ENCODE measurements at regions not wholly inside any gene's neighbourhood (a gene's known extent, or its start where the extent isn't known, plus 50 kb on each side); places are given as distances from the start of the nearest gene placed in this dataset.

DNA sequence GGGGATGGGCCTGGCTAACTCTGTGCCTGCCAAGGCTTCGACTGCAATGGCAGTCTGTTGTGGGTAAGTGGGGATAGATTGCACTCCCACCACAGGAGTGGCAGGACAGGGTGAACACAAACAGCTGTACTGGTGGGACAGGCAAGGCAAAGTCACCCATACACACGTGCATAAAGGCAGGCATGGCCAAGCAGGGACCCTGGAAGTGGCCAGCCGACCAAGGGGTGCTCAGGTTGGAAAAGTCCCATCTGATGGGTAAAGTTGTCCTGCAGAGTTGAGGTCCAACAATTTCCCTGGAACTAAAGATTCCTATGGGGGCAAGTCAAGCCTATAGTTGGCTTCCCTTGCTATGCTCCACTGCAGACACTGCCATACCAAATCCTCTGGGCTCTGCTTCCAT, 1961.9 kb upstream of the ADGRL3 start:
- DNase-seq (ENCODE audit: low read depth): no peak

DNA sequence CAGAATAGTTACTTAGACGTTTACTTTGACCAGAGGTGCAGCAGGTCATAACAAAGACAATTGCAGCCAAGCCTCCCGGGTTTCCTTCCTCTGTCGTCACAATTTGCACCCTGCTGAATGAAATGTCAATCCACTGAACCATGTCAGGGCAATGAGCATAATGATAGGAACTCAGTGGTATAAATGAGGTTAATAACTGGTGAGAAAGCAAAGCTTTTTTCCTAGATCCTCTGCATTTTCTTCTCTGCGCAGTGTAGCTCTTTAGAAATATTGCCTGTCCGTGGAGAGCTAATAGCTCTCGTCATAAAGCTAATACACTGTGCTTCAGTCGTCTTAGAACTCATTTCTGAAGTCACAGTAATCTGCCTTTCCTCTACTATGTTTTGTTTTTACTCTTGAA, 1960.1 kb upstream of the ADGRL3 start:
- DNase-seq (ENCODE audit: low read depth): no peak

DNA sequence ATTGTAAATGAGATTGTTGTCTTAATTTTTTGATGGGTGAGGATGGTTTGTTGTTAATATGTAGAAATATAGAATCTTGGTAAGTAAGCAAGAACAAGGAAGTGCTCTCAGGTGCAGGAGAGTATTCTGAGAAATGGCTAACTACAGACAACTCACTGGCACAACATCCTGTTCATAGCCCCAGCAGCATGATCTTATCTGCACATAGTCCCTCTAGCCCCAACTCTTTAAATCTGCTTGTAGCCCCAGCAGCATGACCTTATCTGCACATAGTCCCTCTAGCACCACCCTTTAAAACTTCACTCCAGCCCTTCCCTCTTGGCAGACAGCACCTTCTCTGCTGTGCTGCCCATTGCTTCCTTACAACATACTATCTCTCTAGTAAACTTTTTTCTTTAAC, 1957.1 kb upstream of the ADGRL3 start:
- DNase-seq (ENCODE audit: low read depth): no peak

DNA sequence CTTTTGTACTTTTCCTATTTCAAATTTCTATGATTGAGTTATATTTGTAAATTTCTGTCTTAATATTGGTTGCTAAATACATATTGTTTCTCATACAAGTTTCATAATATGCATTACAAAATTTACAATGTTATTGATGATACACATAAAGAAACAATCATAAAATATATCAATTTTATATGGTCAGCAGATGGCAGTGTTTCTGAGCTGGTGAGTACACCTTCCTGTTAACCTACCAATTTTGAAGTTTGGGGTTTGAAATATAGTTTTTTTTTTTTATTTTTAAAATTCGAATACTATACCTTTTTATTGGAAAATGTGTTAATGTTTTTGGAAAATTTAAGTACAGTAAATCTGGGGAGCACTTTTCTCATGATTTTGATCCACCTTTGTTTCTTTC, 1953.1 kb upstream of the ADGRL3 start:
- no peak for DNase-seq (ENCODE audit: low read depth)

DNA sequence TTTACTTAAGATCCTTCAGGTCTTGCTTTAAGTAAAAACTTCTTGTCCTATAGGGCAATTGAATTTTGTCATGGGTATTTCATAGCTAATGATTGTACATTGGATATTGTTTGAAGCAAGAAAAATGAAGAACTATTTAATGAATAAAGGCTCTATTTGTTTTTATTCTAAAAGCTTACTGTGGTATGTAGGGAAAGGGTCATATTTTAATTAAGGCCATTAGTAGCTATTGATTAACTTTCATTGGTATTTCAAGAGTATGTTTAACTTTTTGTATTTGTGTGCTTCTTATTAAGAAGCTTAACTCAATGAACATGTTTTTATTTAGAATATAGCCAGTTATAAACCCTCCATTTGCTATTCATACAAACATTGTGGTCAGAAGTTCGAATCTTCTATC, 1951.8 kb upstream of the ADGRL3 start:
- no peak for DNase-seq (ENCODE audit: low read depth)

DNA sequence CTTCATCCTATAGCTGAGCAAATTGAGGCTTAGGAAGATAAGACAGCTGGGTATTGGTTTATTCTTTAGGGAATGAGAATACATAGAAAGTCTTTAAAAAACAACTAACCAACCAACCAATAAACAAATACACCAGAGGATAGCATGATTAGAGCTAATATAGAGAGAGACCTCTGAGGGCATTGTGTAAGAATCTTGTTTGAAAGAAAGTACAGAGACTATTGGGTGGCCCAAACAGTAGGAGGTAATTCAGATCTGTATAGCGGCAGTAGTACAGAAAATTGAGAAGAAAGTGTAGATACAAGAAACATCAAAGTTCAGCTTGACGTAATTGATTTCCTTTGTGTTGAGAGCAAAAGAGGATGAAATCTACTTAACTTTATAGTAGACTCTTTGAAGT, 1951.0 kb upstream of the ADGRL3 start:
- DNase-seq (ENCODE audit: low read depth): no peak

DNA sequence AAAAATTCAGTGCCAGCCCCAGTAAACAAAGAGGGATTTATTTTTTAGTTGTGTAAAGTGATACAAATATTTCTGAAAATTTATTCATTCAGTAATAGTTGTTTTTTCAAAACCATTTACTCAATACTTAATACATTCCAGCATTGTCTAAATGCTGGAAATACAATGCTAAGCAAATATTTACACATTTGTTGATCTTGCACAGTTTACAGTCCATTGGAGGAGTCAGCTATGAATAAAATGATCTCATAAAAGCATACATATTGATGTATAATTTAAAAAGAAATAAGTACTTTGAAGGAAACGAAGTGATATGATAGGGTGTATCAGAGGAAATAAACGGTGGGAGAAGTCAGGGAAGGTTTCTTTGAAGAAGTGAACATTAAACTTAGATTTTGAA, 1942.1 kb upstream of the ADGRL3 start:
- no peak for DNase-seq (ENCODE audit: low read depth)

DNA sequence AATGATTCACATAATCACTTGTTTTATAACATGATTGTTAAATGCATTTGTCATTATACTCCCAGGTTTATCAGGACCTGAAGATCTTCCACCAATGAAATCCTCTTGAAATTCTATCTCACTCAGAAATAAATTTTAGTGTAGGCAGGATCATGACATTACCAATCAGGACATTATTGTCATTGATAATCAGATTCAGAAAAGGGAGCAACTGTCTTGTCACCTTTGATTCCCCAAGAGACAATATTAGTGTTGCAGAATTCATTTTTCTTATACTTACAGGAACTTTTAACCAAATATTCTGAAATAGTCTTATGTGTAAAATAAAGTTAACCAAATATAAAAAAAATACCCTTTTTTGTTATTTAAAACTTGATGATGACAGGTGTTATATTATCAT, 1892.5 kb upstream of the ADGRL3 start:
- no peak for DNase-seq (ENCODE audit: low read depth)

DNA sequence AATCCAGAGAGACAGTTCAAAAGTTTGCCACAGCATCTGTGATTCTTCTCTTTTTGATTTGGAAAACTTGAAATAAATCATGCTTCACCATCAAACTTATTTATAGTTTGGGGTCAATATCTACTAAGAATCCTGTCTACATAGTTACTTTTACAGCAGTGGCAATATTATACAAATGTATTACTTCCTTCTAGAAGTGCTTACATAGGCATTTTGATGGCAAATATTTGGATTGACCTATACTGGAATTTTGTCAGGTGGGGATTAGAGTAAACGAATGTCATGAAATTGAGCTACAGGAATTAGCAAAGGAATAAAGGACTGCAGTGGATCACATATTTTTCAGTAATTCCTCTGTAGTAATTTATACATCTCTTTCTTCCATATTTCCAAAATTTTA, 1885.5 kb upstream of the ADGRL3 start:
- DNase-seq (ENCODE audit: low read depth): no peak

DNA sequence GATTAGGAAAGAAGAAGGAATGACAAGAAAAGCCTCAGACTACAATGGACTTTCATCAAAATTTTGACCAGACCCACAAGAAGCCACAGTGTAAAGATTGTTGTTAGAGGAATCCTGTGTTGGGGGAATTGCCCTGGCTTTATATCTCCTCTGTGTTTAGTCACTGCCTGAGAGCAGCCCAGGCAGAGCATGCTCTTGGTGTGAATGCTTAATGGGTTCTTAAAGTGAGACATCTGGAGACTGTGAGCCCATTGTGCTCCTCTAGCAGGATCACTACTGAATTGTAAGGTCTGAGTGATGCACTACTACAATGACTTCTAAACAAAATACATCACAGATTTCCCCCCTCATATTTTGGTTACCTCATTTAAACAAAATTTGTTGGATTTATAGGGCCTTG, 1860.5 kb upstream of the ADGRL3 start:
- no peak for DNase-seq (ENCODE audit: low read depth)

DNA sequence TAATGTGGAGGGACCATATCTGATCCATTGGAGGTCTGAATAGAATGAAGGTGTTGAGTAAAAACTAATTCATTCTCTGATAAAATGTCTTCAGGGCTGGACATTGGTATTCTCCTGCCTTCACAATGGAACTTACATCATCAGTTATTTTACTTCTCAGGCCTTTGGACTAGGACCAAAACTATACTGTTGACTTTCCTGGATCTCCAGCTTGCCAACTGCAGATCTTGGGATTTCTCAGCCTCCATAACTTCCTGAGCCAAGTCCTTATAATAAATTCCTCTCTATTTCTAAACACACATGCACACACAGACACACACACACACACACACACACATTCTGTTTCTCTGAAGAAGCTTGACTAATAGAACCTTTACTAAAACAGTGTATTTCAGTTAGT, 1858.6 kb upstream of the ADGRL3 start:
- DNase-seq (ENCODE audit: low read depth): no peak

DNA sequence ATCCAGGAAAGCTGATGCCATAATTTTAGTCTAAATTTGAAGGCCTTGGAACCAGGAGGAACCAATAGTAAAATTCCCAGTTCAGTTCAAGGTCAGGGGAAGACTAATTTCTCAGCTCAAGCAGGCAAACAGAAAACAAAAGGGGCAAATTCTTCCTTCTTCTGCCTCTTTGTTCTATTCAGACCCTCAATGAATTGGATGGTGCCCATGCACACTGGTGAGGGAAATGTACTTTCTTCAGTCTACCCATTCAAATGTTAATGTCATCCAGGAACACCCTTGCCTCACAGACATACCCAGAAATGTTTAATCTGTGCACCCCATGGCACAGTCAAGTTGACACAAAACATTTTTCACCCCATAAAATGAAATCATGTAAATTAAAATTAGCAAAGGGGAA, 1851.2 kb upstream of the ADGRL3 start:
- DNase-seq (ENCODE audit: low read depth): no peak

DNA sequence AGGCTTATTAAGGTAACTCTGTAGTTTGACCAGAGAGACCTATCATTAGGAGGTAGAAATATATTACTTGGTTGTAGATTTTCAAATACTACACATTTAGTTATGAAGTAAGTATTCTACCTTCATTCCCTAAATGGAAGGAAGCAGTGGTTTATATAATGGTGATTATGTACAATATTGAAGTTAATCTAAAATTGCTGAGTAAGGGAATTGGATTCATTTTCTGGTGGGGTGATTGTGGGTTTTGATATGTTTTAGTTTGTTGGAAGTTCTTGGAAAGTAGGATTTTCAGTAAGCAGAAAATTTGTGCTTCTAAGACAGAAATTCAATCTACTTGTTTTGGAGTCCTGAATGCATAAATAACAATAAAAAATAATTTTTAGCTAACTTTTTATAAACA, 1830.9 kb upstream of the ADGRL3 start:
- no peak for DNase-seq (ENCODE audit: low read depth)

DNA sequence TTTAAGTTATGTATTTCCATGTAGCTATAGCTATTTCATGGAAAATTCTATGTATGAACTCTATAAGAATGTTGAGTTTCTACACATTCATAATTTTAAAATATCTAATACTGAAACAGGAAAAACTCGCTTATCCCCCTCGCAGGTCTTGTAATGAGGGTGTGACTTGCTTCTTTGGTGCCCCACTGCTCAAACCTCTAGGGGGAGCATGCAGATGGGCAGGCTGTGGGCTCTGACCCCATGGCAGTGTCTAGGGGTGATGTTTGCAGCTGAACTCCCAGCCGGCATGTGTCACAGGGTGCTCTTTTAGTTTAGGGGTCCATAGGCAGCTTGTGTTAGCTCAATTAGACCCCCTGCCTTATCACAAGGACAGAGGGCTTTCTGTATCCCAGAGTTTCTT, 1825.7 kb upstream of the ADGRL3 start:
- DNase-seq (ENCODE audit: low read depth): no peak

DNA sequence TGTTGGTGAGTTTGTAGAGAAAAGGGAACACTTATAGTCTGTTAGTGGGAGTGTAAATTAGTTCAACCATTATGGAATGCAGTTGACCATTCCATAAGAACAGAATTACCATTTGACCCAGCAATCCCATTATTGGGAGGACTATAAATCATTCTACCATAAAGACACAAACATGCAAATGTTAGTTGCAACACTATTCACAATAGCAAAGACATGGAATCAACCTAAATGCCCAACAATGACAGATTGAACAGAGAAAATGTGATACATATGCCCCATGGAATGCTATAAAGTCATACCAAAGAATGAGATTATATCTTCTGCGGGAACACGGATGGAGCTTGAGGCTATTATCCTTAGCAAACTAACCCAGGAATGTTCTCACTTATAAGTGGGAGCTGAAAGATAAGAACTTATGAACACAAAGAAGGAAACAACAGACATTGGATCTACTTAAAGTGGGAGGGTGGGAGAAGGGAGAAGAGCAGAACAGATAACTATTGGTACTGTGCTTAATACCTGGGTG, 1819.2 kb upstream of the ADGRL3 start:
- peak; percentile 1 for DNase-seq (ENCODE audit: low read depth)

DNA sequence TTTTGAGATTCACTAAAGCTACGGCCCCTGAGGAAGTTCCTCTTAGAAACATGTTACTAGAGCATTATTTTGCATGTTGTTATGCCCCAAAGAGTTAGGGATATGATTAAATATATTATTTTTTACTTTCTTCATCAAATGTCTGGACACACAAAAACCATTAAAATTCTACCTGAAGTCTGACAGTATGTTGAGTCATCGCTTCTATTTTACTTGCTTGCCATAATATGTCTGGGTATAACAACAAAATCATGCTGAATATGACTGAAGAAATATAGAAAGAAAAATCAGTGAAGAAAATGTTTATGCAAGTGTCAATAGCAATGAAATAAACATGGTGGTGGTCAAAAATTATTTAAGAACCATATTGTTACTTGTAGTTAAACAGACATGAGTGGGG, 1818.5 kb upstream of the ADGRL3 start:
- DNase-seq (ENCODE audit: low read depth): no peak

DNA sequence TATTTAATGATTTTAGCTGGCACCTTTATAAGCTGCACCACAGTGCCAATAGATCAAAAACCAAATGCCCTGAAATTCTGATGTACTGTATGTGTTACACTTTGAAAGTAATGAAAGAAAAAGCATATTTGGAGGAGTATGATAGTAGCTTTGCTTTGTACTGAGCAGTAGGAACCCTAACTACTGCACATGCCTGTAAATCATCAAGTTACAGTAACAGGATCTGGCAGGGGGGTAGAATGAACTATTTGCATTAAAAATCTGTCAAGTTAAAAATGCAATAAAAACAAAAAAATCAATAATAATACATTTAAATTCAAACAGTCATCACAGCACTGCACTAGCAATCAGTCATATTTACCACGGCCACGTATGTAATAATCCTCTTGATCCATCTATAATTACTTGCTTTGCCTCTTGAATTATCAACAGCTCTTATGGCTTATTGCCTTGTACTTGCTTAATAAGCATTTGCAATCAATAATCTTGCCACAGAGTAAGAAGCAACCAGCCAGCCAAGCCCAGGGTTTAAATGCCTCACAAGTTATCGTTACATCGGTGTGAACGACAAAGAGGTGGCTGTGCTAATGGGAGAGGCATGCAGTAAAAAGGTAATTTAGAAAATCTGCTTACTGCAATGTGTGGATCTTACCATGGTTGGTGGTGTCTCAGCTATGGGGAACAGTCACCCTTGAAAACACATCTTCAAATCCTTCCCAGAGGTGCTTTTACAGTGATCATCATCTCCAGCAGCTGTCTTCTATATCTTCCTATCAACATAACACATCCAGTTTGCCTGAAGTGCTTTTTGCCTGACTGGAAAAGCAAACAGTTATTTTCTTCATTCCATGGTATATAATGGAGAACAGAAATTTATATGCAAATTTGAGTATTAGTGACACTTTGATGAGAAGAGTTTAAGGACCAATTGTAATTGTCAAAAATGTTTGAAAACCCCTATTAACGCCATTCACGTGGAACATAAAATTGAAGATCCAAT, 1812.1 kb upstream of the ADGRL3 start:
- DNase-seq (ENCODE audit: low read depth): no peak

DNA sequence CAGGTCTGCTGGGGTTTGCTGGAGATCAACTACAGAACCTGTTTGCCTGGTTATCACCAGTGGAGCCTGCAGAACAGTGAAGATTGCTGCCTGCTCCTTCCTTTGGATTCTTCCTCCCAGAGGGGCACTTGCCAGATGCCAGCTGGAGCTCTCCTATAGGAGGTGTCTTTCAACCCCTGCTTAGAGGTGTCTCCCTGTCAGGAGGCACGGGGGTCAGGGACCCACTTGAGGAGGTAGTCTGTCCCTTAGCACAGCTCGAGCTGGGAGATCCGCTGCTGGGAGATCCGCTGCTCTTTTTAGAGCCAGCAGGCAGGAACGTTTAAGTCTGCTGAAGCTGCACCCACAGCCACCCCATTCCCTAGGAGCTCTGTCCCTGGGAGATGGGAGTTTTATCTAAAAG, 1806.3 kb upstream of the ADGRL3 start:
- DNase-seq (ENCODE audit: low read depth): no peak

DNA sequence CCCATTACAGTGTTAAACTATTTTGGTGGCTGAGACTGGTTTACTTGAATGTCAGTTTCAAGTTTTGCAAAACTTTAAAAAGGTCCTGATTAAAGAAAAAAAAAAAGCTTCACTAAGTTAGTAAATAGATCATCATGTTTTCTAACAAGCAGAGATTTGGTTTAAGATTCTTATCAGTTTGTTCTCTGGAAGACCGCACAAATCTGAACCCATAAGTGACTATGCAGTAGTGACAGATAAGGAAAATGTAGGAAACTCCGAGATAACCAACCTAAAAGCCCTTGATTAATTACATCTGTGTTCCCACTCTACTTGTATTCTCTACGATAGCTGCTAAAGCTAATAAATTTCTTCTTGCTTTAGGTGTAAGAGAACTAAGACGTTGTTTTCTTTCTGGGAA, 1799.8 kb upstream of the ADGRL3 start:
- no peak for DNase-seq (ENCODE audit: low read depth)

DNA sequence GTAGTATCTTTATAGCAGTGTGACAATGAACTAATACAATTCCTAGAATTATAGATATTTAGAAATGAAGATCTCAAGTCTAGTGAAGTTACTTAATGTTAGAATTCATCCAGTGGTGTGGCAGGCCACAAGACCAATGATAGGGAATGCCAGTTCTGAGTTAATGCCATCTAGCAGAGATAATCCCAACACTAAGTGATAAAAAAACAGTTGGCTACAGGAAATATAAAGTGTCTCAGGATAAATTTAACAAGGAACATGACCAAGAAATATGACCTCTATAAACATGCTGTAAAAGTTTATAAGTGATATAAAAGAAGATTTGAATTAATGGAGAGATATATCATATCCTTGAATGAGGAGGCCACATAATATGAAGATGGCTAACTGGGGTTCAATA, 1790.5 kb upstream of the ADGRL3 start:
- DNase-seq (ENCODE audit: low read depth): no peak

DNA sequence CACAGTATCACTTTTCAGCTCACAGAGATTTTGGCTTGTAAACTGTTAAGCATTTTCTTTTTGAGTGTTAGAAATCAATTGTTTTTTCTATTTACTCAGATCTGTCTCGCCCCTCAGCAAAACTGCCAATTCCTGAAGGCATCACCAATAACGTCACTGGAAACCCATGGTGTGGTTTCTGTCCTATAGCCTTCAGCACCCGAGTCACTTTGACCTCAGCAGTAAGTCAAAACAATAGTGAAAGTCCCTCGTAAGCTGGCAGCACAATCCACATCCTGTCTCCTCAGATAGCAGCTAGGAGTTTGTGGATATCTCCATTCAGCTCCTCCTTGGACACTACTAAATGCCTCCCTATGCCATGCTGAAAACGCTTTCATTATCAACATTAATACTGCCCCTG, 1787.4 kb upstream of the ADGRL3 start:
- no peak for DNase-seq (ENCODE audit: low read depth)

DNA sequence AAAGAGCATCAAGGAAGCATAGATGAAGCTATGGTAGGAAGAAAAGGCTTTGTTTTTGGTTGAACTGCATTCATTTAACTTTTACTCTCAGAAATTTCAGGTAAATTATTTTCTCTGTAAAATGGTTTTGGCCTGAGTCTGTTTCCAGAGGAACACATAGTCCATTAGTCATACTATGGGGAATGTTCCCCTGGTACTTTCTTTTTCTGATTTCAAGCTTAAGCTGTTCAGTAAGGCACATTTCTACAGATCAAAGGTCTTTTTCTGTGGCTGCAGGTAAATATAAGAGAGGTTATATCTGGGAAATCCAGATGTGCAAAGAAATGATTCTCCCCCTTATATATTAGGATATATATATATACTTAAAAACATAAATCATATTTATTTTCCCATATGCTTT, 1744.4 kb upstream of the ADGRL3 start:
- no peak for DNase-seq (ENCODE audit: low read depth)

DNA sequence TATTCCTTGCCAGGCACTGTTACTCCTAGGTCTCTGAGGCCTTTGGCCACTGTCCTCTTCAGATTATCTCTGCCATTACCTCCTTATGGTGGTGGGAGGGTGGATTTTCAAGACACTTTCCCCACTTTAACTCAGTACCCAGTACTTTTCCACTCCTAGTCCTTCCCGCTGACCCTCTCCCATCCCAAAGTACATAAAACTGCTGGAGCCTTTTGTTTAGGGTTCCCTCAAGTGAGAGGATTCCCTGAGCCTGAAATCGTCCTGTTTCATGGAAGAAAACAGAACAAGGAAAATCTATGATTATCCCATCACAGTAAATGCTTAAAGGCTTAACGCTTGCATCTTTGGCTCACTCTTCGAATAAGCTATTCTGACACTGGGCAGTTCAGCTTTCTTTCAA, 1742.5 kb upstream of the ADGRL3 start:
- no peak for DNase-seq (ENCODE audit: low read depth)

DNA sequence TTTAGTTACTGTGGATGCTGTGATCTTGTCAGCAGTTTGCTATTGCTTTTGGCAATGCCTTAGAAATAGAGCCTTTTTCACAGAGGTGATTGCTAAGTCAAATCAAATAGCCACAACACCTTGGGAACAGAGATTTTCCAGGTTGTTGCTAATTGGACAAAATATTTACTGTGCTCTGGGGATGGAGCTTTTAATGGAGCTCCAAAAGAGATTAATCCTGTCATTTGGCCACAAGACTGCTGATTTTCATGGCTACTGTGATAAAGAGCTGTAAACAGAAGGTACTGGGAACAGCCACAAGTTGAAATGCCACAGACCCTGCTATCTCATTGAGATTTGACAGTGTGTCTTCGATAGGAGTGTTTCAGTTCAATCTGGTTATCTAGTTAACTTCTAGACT, 1715.2 kb upstream of the ADGRL3 start:
- no peak for DNase-seq (ENCODE audit: low read depth)
